A549 (cell line): ENCODE measurements at regions not wholly inside any gene's neighbourhood (a gene's known extent, or its start where the extent isn't known, plus 50 kb on each side); places are given as distances from the start of the nearest gene placed in this dataset.

ENCODE experiments used
- E2F6 ChIP-seq: IDR thresholded peaks from 2 replicates; pipeline ENCODE4 v1.6.1; 2012; ENCODE audit warnings: low read depth, borderline replicate concordance
- EP300 ChIP-seq, 2 experiments: fragments of >200 bp; sonication (Bioruptor Twin); formaldehyde crosslinking; IDR thresholded peaks; 2 replicates in 1 of 2; 3 replicates in 1 of 2; pipeline ENCODE4 v1.6.1; 2016 to 2017
- JUNB ChIP-seq: fragments of >200 bp; sonication (Bioruptor Twin); formaldehyde crosslinking; IDR thresholded peaks from 2 replicates; pipeline ENCODE4 v1.6.1; 2016
- MAFK ChIP-seq: fragments of 450-650 bp; IDR thresholded peaks from 2 replicates; pipeline ENCODE4 v1.6.1; 2014; ENCODE audit not compliant: partially characterized antibody
- MAZ ChIP-seq: fragments of 150-350 bp; IDR thresholded peaks from 2 replicates; pipeline ENCODE4 v1.6.1; 2014; ENCODE audit warnings: antibody characterized with exemption, low read depth, low read length, borderline replicate concordance
- MYC ChIP-seq: IDR thresholded peaks from 2 replicates; pipeline ENCODE4 v1.6.1; 2012; ENCODE audit warnings: mild to moderate bottlenecking, inconsistent platforms, low read length, improper control_type of control experiment, borderline replicate concordance
- NFE2L2 ChIP-seq: fragments of 150-350 bp; conservative IDR thresholded peaks from 2 replicates; pipeline ENCODE4 v1.6.1; 2014; ENCODE audit warnings: low read length
- POLR2AphosphoS2 ChIP-seq: conservative IDR thresholded peaks from 2 replicates; pipeline ENCODE4 v1.6.1; 2012; ENCODE audit warnings: low read length, improper control_type of control experiment, inconsistent platforms
- ZC3H11A ChIP-seq: fragments of 450-650 bp; IDR thresholded peaks from 2 replicates; pipeline ENCODE4 v1.6.1; 2014; ENCODE audit warnings: antibody characterized with exemption, mild to moderate bottlenecking
- ZFP36 ChIP-seq: fragments of 450-650 bp; IDR thresholded peaks from 2 replicates; pipeline ENCODE4 v1.6.1; 2014; ENCODE audit warnings: borderline replicate concordance; ENCODE audit not compliant: partially characterized antibody
- TF ChIP-seq, protein P1 (sequence below): fragments of >200 bp; sonication (Bioruptor Twin); formaldehyde crosslinking; IDR thresholded peaks from 3 replicates; pipeline ENCODE4 v1.5.1; 2016

DNA sequence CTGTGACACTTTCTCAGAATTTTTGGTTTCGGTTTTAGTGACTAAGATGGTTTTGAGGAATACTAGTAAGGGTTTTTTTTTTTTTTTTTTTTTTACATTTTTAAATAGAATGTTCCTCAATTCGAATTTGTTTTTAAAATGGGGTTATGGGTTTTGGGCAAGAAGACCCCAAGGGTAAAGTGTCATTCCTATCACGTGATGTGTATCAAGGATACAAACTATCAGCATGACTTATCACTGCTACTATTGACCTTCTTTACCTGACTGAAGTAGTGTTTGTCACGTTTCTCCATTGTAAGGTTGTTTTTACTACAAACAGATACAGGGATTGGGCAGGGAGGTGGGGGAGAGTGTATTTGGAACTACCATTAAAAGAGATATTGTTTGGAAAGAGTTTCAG lies 781.1 kb upstream of the ADGRL4 start:
- TF ChIP-seq, protein P1, sequence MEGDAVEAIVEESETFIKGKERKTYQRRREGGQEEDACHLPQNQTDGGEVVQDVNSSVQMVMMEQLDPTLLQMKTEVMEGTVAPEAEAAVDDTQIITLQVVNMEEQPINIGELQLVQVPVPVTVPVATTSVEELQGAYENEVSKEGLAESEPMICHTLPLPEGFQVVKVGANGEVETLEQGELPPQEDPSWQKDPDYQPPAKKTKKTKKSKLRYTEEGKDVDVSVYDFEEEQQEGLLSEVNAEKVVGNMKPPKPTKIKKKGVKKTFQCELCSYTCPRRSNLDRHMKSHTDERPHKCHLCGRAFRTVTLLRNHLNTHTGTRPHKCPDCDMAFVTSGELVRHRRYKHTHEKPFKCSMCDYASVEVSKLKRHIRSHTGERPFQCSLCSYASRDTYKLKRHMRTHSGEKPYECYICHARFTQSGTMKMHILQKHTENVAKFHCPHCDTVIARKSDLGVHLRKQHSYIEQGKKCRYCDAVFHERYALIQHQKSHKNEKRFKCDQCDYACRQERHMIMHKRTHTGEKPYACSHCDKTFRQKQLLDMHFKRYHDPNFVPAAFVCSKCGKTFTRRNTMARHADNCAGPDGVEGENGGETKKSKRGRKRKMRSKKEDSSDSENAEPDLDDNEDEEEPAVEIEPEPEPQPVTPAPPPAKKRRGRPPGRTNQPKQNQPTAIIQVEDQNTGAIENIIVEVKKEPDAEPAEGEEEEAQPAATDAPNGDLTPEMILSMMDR: no peak
- TF ChIP-seq MYC (no peak), ZFP36 (no peak), E2F6 (no peak), MAFK (no peak), NFE2L2 (no peak), EP300 (IDR thresholded peaks at IDR 0.05) (no peak), MAZ (no peak), JUNB (no peak), POLR2AphosphoS2 (no peak), ZC3H11A (no peak)
